ENCODE measurements at regions not wholly inside any gene's neighbourhood (a gene's known extent, or its start where the extent isn't known, plus 50 kb on each side); places are given as distances from the start of the nearest gene placed in this dataset.

- FAIRE-seq (no peak), ATAC-seq (no peak), DNase-seq (ENCODE audit: low read depth in 1 of 2, low spot score in 1 of 2) (no peak)
- no peak overlapping the region for H3K4me3 ChIP-seq
- POLR2A ChIA-PET = no interaction called here
- CTCF ChIA-PET = no interaction called here
- 88% methylated on average over 2 of the region's 2 CpGs for WGBS (ENCODE audit: missing lambda C conversion rate)
- TF ChIP-seq CTCF (IDR thresholded peaks at IDR 0.05) (no peak), HOXA7 (CRISPR knock-in tag; IDR thresholded peaks at IDR 0.05) (no peak), RCOR1 (IDR thresholded peaks at IDR 0.05; ENCODE audit: low read depth, low read length) (no peak), RFX5 (IDR thresholded peaks at IDR 0.05) (no peak), HOXB5 (CRISPR knock-in tag; IDR thresholded peaks at IDR 0.05) (no peak), ZSCAN20 (CRISPR knock-in tag; IDR thresholded peaks at IDR 0.05) (no peak), TP53 (CRISPR knock-in tag; IDR thresholded peaks at IDR 0.05) (no peak), MAZ (IDR thresholded peaks at IDR 0.05; ENCODE audit: borderline replicate concordance, low read depth, low read length) (no peak)
- no peak overlapping the region for H3K27ac ChIP-seq
- H3K4me1 ChIP-seq = peaks cover 11% of the 10 kb centered on the region; the same call in 2 of the 3 replicates
- no peaks in the 10 kb centered on the region for H3K9me3 ChIP-seq
- no peak overlapping the region for H3K4me2 ChIP-seq
Observed at GRCh38 chr6:105868823-105869460, 217.2 kb upstream of the PRDM1 start.

- no peaks in the 10 kb centered on the region for H3K9me3 ChIP-seq
- WGBS (ENCODE audit: missing lambda C conversion rate) = 50% methylated on average over 2 of the region's 2 CpGs
- FAIRE-seq = no peak
- CTCF ChIA-PET = no interaction called here
- no peak for ATAC-seq
- peaks cover 4% of the 10 kb centered on the region; the same call in 2 of the 3 replicates for H3K4me1 ChIP-seq
- H3K4me2 ChIP-seq = no peak overlapping the region
- H3K27ac ChIP-seq = no peak overlapping the region
- DNase-seq (ENCODE audit: low read depth in 1 of 2, low spot score in 1 of 2) = no peak
- H3K4me3 ChIP-seq = no peak overlapping the region
- POLR2A ChIA-PET = no interaction called here
- no peak for TF ChIP-seq REST (IDR thresholded peaks at IDR 0.05)
- no peak for TF ChIP-seq NPAS2 (CRISPR knock-in tag; IDR thresholded peaks at IDR 0.05; ENCODE audit: borderline replicate concordance)
- no peak for TF ChIP-seq TP53 (CRISPR knock-in tag; IDR thresholded peaks at IDR 0.05)
- no peak for TF ChIP-seq BHLHE40 (IDR thresholded peaks at IDR 0.05; ENCODE audit: low read depth, low read length)
Observed at GRCh38 chr6:105867821-105868220, 218.3 kb upstream of the PRDM1 start.

- Histone ChIP-seq H3K9me3 (no peaks in the 10 kb centered on the region), H3K4me1 (no peaks in the 10 kb centered on the region), H3K4me3 (no peak overlapping the region), H3K27ac (no peak overlapping the region), H3K4me2 (no peak overlapping the region)
- TF ChIP-seq MYC (IDR thresholded peaks at IDR 0.05; ENCODE audit: borderline replicate concordance, low read length) (no peak), TFCP2L1 (CRISPR knock-in tag; IDR thresholded peaks at IDR 0.05) (no peak), SMC3 (IDR thresholded peaks at IDR 0.05) (no peak), HDAC2 (IDR thresholded peaks at IDR 0.05) (no peak), HES2 (IDR thresholded peaks at IDR 0.05) (no peak), RFX5 (IDR thresholded peaks at IDR 0.05) (no peak), ELK1 (IDR thresholded peaks at IDR 0.05; ENCODE audit: low read depth, low read length) (no peak), TP53 (CRISPR knock-in tag; IDR thresholded peaks at IDR 0.05) (no peak), GATA3 (IDR thresholded peaks at IDR 0.05; ENCODE audit: borderline replicate concordance) (no peak), HOXB13 (CRISPR knock-in tag; IDR thresholded peaks at IDR 0.05; ENCODE audit: low read depth) (no peak), JUNB (IDR thresholded peaks at IDR 0.05) (no peak), CTCF (IDR thresholded peaks at IDR 0.05) (no peak)
- ChIA-PET CTCF (no interaction called here), POLR2A (no interaction called here)
- ATAC-seq (no peak), DNase-seq (ENCODE audit: low read depth in 1 of 2, low spot score in 1 of 2) (no peak), FAIRE-seq (no peak)
- whole genome bisulfite sequencing (ENCODE audit: missing lambda C conversion rate) = 89% methylated on average over 5 of the region's 5 CpGs
Observed at GRCh38 chr6:105867277-105867676, 218.9 kb upstream of the PRDM1 start.
